Body of pancreas (tissue), 4 donors: ENCODE measurements at regions not wholly inside any gene's neighbourhood (a gene's known extent, or its start where the extent isn't known, plus 50 kb on each side); places are given as distances from the start of the nearest gene placed in this dataset.

Experiments used
- CTCF ChIP-seq, 7 experiments: fragments of 450-650 bp in 4 of 7; fragments of 200-600 bp in 3 of 7; sonication (generic) in 3 of 7; IDR thresholded peaks; one replicate each; pipeline ENCODE4 v1.5.1; 2016 to 2019; ENCODE audit warnings: antibody characterized with exemption in 7 of 7
- POLR2A ChIP-seq, 3 donors: fragments of 450-650 bp; IDR thresholded peaks; one replicate each; pipeline ENCODE4 v1.6.1; 2016; ENCODE audit warnings: antibody characterized with exemption in 3 of 3, mild to moderate bottlenecking in 2 of 3

GRCh38 chr7:142353147-142354060 is 95.5 kb upstream of the PRSS58 start:
- no peak for TF ChIP-seq CTCF (IDR thresholded peaks at IDR 0.05)
- no peak for TF ChIP-seq POLR2A (IDR thresholded peaks at IDR 0.05)
